HG03095 (cell line): ENCODE measurements at regions not wholly inside any gene's neighbourhood (a gene's known extent, or its start where the extent isn't known, plus 50 kb on each side); places are given as distances from the start of the nearest gene placed in this dataset.
A peak's percentile ranks its signal among the peaks of the same experiment; 100 is the strongest.

ENCODE experiments used
- ATAC-seq: cut with Tn5 transposase; IDR thresholded peaks from one replicate; pipeline ENCODE4 v1.9.1; 2021; ENCODE audit warnings: moderate library complexity; ENCODE audit not compliant: unreplicated experiment

GRCh38 chr10:16348891-16349290 is 87.9 kb upstream of the PTER start:
- ATAC-seq: no peak

- ATAC-seq: no peak
Measured at GRCh38 chr10:16352146-16352545, 84.7 kb upstream of the PTER start.

- ATAC-seq: no peak
Measured at GRCh38 chr10:16360001-16360400, 76.8 kb upstream of the PTER start.

GRCh38 chr10:16360425-16360824 is 76.4 kb upstream of the PTER start:
- no peak for ATAC-seq

GRCh38 chr10:16361086-16361485 is 75.7 kb upstream of the PTER start:
- ATAC-seq: no peak

- ATAC-seq: no peak
Measured at GRCh38 chr10:16363741-16364140, 73.1 kb upstream of the PTER start.

- no peak for ATAC-seq
Measured at GRCh38 chr10:16367621-16368292, 69.1 kb upstream of the PTER start.

- ATAC-seq: peak; percentile 87
Measured at GRCh38 chr10:16381083-16381482, 55.7 kb upstream of the PTER start.

- no peak for ATAC-seq
Measured at GRCh38 chr10:16384021-16384420, 52.8 kb upstream of the PTER start.

GRCh38 chr10:16386855-16387254 is 50.0 kb upstream of the PTER start:
- no peak for ATAC-seq
